ENCODE measurements at regions not wholly inside any gene's neighbourhood (a gene's known extent, or its start where the extent isn't known, plus 50 kb on each side); places are given as distances from the start of the nearest gene placed in this dataset.

GRCh38 chr15:98530570-98530969 is 117.8 kb upstream of the IGF1R start:
- H3K9me3 ChIP-seq = no peaks in the 10 kb centered on the region
- 85 to 92% methylated on average over 2 of the region's 2 CpGs for WGBS, 2 donors
- no peak overlapping the region for H3K27ac ChIP-seq
- H3K4me3 ChIP-seq = no peak overlapping the region
- no peak for DNase-seq
- intact Hi-C loops (cut with DNase I; ENCODE audit: low total_unique reads) = no loop called here
- H3K27me3 ChIP-seq = no peaks in the 10 kb centered on the region
- peaks cover 4% of the 10 kb centered on the region for H3K4me1 ChIP-seq
- H3K36me3 ChIP-seq (ENCODE audit: low read depth, missing control alignments) = no peaks in the 10 kb centered on the region
- no peak for TF ChIP-seq CTCF (IDR thresholded peaks at IDR 0.05)
- no peak for TF ChIP-seq POLR2A (IDR thresholded peaks at IDR 0.05)

- Histone ChIP-seq H3K27ac (no peak overlapping the region), H3K4me3 (no peak overlapping the region), H3K9me3 (no peaks in the 10 kb centered on the region), H3K36me3 (ENCODE audit: low read depth, missing control alignments) (no peaks in the 10 kb centered on the region), H3K4me1 (peaks cover 4% of the 10 kb centered on the region), H3K27me3 (no peaks in the 10 kb centered on the region)
- 82 to 83% methylated on average over 2 of the region's 2 CpGs for WGBS, 2 donors
- intact Hi-C loops (cut with DNase I; ENCODE audit: low total_unique reads) = no loop called here
- no peak for TF ChIP-seq CTCF (IDR thresholded peaks at IDR 0.05)
- no peak for TF ChIP-seq POLR2A (IDR thresholded peaks at IDR 0.05)
- DNase-seq = no peak
Measured at GRCh38 chr15:98532063-98532462, 116.3 kb upstream of the IGF1R start.

- Histone ChIP-seq H3K4me1 (no peaks in the 10 kb centered on the region), H3K36me3 (ENCODE audit: low read depth, missing control alignments) (no peaks in the 10 kb centered on the region), H3K4me3 (no peak overlapping the region), H3K27me3 (no peaks in the 10 kb centered on the region), H3K9me3 (no peaks in the 10 kb centered on the region), H3K27ac (no peak overlapping the region)
- TF ChIP-seq CTCF (IDR thresholded peaks at IDR 0.05) (no peak), POLR2A (IDR thresholded peaks at IDR 0.05) (no peak)
- no peak for DNase-seq
- intact Hi-C loops (cut with DNase I; ENCODE audit: low total_unique reads) = no loop called here
- 84 to 98% methylated on average over 2 of the region's 2 CpGs for WGBS, 2 donors
Measured at GRCh38 chr15:98536976-98537375, 111.4 kb upstream of the IGF1R start.

GRCh38 chr15:98537516-98538060 is 110.8 kb upstream of the IGF1R start:
- intact Hi-C loops (cut with DNase I; ENCODE audit: low total_unique reads) = no loop called here
- no peaks in the 10 kb centered on the region for H3K27me3 ChIP-seq
- H3K27ac ChIP-seq = no peak overlapping the region
- no peaks in the 10 kb centered on the region for H3K9me3 ChIP-seq
- WGBS, 2 donors = 69 to 76% methylated on average over 8 of the region's 8 CpGs
- no peak overlapping the region for H3K4me3 ChIP-seq
- H3K4me1 ChIP-seq = no peaks in the 10 kb centered on the region
- DNase-seq = no peak
- no peak for TF ChIP-seq POLR2A (IDR thresholded peaks at IDR 0.05)
- H3K36me3 ChIP-seq (ENCODE audit: low read depth, missing control alignments) = no peaks in the 10 kb centered on the region

GRCh38 chr15:98541519-98541918 is 106.8 kb upstream of the IGF1R start:
- TF ChIP-seq CTCF (IDR thresholded peaks at IDR 0.05) (no peak), POLR2A (IDR thresholded peaks at IDR 0.05) (no peak)
- 73 to 78% methylated on average over 14 of the region's 14 CpGs for WGBS, 2 donors

More at GRCh38 chr15:98541519-98541918, 106.8 kb upstream of the IGF1R start:
- Histone ChIP-seq H3K27ac (no peak overlapping the region), H3K36me3 (ENCODE audit: low read depth, missing control alignments) (no peaks in the 10 kb centered on the region), H3K4me1 (no peaks in the 10 kb centered on the region), H3K4me3 (no peak overlapping the region), H3K27me3 (no peaks in the 10 kb centered on the region), H3K9me3 (no peaks in the 10 kb centered on the region)
- intact Hi-C loops (cut with DNase I; ENCODE audit: low total_unique reads) = no loop called here
- DNase-seq = no peak
